ENCODE measurements at regions not wholly inside any gene's neighbourhood (a gene's known extent, or its start where the extent isn't known, plus 50 kb on each side); places are given as distances from the start of the nearest gene placed in this dataset.

- Histone ChIP-seq H2BK20ac (ENCODE audit: low read depth, low read length, poor library complexity, severe bottlenecking) (no peak overlapping the region), H3K4me1 (ENCODE audit: insufficient read depth, low read length) (peaks cover 6% of the 10 kb centered on the region), H3K23ac (ENCODE audit: insufficient read length, low read depth, low read length) (no peak overlapping the region), H2BK12ac (ENCODE audit: insufficient read length, low read depth, low read length) (no peak overlapping the region), H3K4ac (ENCODE audit: low read depth, low read length) (no peak overlapping the region), H4K20me1 (ENCODE audit: control insufficient read depth, insufficient read depth, insufficient read length) (no peaks in the 10 kb centered on the region), H2AK5ac (ENCODE audit: insufficient read length, low read length) (no peak overlapping the region), H3K79me2 (ENCODE audit: insufficient read depth, low read length) (no peaks in the 10 kb centered on the region), H3K27me3 (ENCODE audit: insufficient read depth, low read length) (no peaks in the 10 kb centered on the region), H2AFZ (ENCODE audit: low read length) (no peak overlapping the region), H3K18ac (ENCODE audit: insufficient read length, low read depth, low read length) (no peak overlapping the region), H3K27ac (ENCODE audit: insufficient read length, low read depth, low read length) (no peak overlapping the region), H3K23me2 (ENCODE audit: insufficient read length, low read depth, low read length, poor library complexity, severe bottlenecking) (no peaks in the 10 kb centered on the region), H4K91ac (ENCODE audit: insufficient read length, low read depth, low read length) (no peak overlapping the region), H3K79me1 (ENCODE audit: insufficient read depth, low read depth, low read length, poor library complexity, severe bottlenecking) (no peaks in the 10 kb centered on the region), H2BK5ac (ENCODE audit: insufficient read length, low read length) (no peak overlapping the region), H3K9me3 (ENCODE audit: control insufficient read depth, low read depth, low read length) (no peaks in the 10 kb centered on the region), H3K56ac (ENCODE audit: insufficient read length, low read depth, low read length) (no peak overlapping the region), H2BK15ac (ENCODE audit: low read depth, low read length) (no peak overlapping the region), H2BK120ac (ENCODE audit: low read depth, low read length, poor library complexity, severe bottlenecking) (no peak overlapping the region), H3K4me2 (ENCODE audit: insufficient read depth, insufficient read length, low read length) (no peak overlapping the region), H4K5ac (ENCODE audit: insufficient read length, low read depth, low read length) (no peak overlapping the region), H4K8ac (replicated peaks; ENCODE audit: insufficient read length, low read depth, low read length) (no peak overlapping the region), H3T11ph (ENCODE audit: low read length) (no peak overlapping the region), H3K14ac (ENCODE audit: insufficient read depth, low read length) (no peak overlapping the region), H3K9ac (ENCODE audit: extremely low read depth, insufficient read length, low read length) (no peak overlapping the region)
- H3K36me3 Mint-ChIP-seq (ENCODE audit: insufficient read depth in 1 of 3, low read depth in 3 of 3), result no peaks in the 10 kb centered on the region; a peak in 1 of 7 replicates
- peaks cover 12 to 15% of the 10 kb centered on the region in 2 experiments for H3K4me1 Mint-ChIP-seq
- peaks cover under 1% of the 10 kb centered on the region; the same call in 1 of the 2 replicates for H3K27me3 Mint-ChIP-seq (ENCODE audit: low read depth)
- no peak overlapping the region for H3K4me3 Mint-ChIP-seq
- no peaks in the 10 kb centered on the region for H3K9me3 Mint-ChIP-seq
- TF ChIP-seq CTCF (conservative IDR thresholded peaks at IDR 0.05), result no peak
- DNase-seq, result no peak
- no peak overlapping the region for H3K27ac Mint-ChIP-seq
- no CpG with 5 or more reads among the region's 9 CpGs for WGBS (ENCODE audit: extremely low coverage, insufficient read length, low lambda C conversion rate)
Observed at GRCh38 chr1:214111796-214112195, 124.0 kb downstream of the PROX1 start.

Data from H9 (cell line).